ENCODE measurements at regions not wholly inside any gene's neighbourhood (a gene's known extent, or its start where the extent isn't known, plus 50 kb on each side); places are given as distances from the start of the nearest gene placed in this dataset.
"Not testable (repeated sequence)": the region's sequence is repeated elsewhere in the genome, so short reads cannot be mapped to it uniquely, and the experiment has no call there.

DNA sequence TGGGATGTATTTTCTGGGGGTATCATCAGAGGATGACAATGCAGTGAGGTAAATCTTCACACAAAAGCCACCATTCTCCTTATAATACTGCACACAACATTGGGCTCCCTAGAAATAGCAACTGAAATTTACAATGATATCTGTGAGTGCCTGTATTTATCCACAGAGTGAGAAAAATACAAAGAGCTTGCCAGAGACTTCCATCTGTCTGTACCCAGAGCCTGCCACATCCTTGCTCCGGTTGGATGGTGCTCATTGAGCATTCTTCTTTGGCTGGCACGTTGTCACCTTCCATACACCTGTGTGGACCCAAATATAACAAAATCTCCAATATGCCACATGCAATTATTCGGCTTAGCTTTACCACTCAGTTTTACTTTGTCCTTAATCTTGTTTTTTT lies 189.5 kb upstream of the UFM1 start:
- CTCF ChIA-PET = no interaction called here
- POLR2A ChIA-PET = no interaction called here

DNA sequence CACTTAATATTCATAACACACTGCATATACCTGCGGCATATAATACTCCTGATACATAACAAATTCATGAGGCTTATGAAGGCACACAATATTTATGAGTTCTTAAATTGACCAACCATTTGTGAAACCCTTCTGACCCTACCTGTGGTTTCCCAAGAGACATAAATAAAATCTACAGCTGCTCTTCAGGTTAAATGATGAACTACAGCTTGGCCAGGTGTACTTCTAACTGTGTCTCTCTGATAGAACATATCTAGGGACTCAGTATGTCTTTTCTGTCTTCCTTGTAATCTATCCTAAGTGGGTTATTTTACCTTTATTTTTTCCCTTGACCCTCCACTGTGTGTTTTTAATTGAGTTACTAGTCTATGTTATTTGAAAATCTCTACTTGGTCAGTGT lies 189.9 kb upstream of the UFM1 start:
- ChIA-PET POLR2A (no interaction called here), CTCF (no interaction called here)

DNA sequence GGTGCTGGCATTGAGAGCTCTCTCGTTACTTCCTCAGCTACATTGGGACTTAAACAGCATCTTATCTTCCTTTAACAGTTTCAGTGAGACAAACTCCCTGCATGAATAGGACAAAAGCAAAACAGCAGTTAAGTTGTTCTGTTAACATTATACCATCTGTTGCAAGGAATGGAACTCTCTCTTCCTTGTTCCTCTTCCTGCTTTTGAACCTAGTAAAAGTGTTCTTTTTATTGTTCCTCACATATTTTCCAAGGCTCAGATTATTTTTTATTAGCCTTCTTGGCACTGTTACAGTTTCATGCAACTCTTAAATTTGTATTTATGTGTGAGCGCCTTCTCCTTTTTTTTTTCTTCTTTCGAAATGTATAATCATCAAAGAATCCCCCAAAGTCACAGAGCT lies 202.6 kb upstream of the UFM1 start:
- ChIA-PET CTCF (no interaction called here), POLR2A (no interaction called here)

DNA sequence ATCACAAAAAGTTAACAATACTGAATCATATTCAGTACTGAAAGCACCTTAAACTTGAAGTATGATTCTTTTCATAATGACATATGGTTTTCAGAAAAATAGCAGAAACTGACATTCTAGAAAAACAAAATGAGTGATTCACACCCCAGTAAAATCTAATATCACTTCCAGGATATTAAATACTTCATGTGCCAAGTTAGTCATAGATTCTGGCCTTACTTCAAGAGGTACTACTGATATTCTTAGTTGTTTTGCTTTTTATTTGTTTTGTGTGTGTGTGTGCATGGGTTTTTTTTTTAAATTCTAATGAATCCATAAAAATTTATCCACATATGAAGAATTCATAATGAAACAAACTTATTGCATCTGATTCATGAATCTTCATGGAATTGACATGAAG lies 207.9 kb upstream of the UFM1 start:
- CTCF ChIA-PET = no interaction called here
- POLR2A ChIA-PET = no interaction called here

DNA sequence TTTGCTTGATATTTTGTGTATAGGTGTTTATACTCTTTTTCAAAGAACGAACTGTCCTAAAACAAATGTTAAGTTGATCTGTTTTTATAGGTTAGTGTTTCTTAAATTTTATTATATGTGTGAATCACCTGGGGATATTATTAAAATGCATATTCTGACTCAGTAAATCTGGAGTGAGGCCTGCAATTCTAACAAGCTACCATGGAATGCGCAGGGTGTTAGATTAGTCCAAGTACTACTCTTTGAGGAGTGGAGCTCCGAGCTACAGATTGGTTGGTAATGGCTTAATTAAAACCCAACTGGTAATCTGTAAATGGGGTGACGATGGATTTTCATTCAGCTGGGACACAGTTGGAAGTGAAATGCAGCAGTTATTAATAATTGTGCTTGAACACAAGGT lies 214.1 kb upstream of the UFM1 start:
- ChIA-PET POLR2A (no interaction called here), CTCF (no interaction called here)

DNA sequence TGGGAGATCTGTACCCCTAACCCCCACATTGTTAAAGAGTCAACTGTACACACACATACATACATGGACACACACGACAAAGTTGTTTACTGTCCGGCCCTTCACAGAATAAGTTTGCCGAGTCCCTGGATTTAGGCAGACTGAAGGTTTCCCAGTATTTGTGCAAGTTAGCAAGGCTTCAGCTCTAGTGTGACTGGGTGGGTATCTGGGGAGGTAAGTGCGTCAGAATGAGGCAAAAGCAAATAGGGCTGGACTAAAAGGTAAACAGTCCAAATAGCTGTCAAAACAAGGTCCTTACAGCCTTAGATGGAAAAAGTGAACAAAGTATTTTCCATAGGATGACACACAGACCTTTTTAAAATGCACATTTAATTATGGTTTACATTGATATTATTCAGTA lies 228.4 kb upstream of the UFM1 start:
- ChIA-PET POLR2A (no interaction called here), CTCF (no interaction called here)

DNA sequence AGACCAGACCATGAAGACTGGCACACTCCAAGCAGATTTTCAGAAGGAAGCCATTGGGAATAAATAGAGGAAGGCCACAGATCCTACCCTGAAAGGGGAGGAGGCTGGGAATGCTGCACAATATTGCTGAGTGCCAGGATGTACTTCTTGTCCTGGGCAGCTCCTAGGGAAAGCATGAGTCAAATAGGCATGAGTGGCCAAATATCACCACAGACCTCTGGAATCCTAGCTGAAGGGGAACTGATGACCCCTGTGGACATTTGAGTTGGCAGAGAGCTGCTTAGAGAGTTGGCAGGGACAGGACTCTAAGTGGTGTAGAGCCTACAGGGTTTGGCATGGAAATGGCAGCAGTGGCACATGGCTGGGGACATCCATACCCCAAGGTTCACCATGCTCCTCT lies 234.3 kb upstream of the TRPC4 start:
- POLR2A ChIA-PET = no interaction called here
- CTCF ChIA-PET = no interaction called here

DNA sequence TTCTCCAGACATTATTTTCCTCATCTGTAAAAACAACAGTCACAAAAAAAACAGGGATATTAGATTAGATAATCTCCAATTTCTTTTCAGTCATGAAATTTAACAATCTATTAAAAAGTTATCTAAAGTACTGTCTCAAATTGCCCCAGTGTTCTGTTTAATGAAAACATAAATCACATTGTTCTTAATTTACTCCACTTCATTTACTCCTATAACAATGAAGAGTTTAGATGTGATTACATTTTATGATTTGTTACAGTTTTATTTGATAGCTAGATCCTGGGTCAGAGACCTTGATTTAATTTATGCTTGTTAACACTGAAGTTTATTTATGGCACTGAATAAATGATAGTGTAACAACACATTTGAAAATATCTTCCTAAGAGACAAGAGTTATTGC lies 230.2 kb upstream of the TRPC4 start:
- CTCF ChIA-PET = no interaction called here
- POLR2A ChIA-PET = no interaction called here

DNA sequence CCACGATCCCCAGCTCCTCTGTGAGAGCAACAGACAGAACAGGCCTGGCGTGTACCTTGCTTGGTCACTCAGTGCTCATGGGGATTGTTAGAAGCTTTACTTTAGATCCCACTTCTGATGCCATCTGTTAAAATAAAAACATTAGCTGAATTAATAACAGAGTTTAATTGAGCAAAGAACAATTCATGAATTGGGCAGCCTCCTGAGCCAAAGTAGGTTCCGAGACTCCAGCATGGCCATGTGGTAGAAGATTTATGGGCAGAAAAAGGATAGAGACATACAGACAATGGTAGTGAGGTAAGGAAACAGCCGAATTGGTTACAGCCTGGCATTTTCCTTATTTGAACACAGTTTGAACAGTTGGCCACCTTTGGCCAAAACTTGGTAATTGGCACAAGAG lies 223.9 kb upstream of the TRPC4 start:
- ChIA-PET CTCF (interaction anchor here (0.5 kb wide), 1 partner anchor 619 kb away, joined by 4 read pairs; no protein-coding TSS in a partner anchor), POLR2A (no interaction called here)

DNA sequence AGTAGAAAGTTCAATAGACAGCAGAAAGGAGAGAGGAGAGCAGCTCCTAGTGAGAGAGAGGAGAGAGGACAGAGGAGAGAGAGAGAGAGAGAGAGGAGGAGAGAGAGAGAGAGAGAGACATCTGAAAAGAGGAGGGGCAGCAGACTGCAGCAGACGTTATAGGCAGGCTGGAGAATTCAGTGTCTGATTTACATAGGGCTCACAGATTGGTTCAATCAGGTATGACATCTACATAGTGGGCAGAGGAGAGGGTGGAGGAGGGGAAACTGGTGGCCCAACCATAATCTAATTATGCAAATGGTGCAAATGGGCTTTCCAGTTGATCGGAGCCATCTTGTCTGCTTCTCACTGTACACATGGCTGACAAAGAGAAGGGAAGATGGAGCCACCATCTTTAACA lies 221.3 kb upstream of the TRPC4 start:
- ChIA-PET POLR2A (no interaction called here), CTCF (interaction anchor here (0.7 kb wide), 1 partner anchor 68 kb away, joined by 3 read pairs; no protein-coding TSS in a partner anchor)

DNA sequence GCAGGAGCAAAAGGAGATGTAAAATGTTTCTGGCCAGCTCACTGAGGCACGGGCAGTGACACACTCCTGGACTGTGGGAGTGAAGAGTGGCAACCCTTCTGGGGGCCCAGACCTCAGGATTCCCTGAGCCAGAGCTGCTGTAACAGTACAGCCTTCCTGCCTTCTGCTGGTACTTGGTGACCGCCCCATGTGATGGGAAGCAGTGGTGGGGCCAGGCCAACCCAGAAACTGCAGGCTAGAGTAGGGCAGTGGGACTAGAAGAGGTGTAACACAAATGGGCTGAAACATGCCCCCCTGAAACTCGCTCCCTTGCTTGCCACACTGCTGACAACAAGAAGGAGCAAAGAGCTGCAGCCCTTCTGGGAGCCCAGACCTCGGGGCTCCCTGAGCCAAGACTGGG lies 217.1 kb upstream of the TRPC4 start:
- CTCF ChIA-PET = no interaction called here
- POLR2A ChIA-PET = no interaction called here

DNA sequence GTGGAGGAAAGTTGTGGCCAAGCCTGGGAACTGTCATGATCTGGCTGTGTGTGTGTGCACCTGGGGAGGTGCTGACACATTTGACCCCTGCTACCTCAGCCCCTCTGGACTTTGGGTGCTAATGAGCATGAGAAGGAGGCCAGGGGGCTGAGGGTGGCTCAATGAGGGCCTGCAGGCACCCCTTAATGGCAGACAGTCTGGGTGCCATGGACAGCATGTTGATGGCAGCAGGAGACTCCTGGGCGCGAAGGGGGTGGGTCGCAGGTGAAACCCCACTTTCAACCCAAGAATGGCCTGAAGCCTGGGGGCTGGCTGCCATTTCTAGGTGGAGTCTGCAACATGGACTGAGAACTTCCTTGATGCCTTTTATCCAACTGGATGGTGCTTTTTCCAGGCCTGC lies 216.4 kb upstream of the TRPC4 start:
- ChIA-PET POLR2A (no interaction called here), CTCF (no interaction called here)

DNA sequence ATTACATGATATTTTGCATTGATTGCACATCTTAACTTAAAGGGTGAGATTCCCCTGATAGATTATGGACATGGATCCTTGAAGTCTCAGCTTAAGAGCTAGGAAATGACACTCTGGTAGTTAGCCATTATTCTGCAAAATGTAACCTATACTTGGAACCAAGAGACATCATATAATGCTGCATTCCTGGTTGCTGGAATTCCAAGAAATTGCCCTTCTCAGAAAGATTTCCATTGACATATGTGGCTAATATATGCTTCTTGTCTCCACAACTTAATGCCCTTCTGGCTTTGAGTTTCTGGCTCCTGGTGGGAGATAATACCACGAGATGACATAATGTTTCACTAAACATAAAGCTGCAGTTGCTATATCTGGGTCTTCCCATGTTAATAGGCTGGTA lies 204.4 kb upstream of the TRPC4 start:
- CTCF ChIA-PET = no interaction called here
- POLR2A ChIA-PET = no interaction called here

DNA sequence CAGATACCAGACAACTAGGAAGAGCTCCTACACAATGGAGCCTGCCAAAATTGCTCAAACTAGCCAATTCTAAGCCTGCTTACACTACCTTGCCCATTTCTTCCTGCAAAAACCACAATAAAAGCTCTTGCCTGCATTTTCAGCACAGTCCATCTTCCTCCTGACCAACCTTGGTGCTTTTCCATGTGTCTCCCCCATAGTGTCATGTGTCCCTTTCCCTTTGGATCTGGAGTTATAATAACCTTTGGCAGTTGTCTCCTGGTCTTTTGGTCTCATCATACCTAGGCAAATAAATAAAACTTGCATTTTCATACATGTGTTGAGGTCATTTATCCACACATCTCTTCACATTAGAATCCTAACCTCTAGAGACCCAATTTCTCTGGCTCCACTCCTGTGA lies 203.1 kb upstream of the TRPC4 start:
- ChIA-PET CTCF (no interaction called here), POLR2A (no interaction called here)

DNA sequence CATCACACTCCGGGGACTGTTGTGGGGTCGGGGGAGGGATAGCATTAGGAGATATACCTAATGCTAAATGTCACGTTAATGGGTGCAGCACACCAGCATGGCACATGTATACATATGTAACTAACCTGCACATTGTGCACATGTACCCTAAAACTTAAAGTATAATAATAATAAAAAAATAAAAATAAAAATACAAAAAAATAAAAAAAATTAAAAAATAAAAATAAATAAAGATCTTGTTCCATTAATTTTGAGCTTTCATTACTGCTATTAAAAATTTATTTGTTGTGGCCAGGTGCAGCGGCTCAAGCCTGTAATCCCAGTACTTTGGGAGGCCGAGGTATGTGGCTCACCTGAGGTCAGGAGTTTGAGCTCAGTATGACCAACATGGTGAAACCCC lies 201.8 kb upstream of the TRPC4 start:
- CTCF ChIA-PET, POLR2A ChIA-PET: not testable (repeated sequence)

DNA sequence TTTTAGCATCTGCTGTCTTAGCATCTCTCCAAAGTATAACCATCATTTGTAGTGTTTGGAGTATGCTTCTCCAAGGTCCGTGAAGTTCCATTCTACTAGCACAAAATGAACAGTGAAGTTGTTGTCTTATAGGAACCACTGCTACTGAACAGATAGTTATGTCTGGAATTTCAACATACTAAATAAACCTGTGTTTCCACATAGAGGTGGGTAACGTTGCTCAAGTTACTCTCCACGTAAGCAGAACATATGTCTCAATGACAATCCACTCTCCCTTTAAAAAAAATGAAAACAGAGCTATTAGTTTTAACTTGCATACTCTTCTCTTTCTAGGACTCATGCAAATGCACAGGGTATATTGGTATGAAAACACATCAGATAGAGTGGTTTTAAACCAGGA lies 184.3 kb upstream of the TRPC4 start:
- ChIA-PET CTCF (no interaction called here), POLR2A (no interaction called here)

DNA sequence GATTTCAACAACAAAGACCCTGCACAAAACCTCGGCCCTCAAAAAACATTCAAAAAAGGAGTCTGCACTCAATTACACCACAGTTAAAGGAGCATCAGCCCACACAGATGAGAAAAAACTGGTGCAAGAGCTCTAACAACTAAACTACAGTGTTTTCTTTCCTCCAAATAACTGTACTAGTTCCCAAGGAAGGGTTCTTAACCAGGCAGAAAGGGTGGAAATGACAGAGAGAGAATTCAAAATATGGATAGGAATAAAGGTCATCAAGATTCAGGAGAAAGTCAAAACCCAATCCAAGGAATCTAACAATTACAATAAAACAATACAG lies 176.4 kb upstream of the TRPC4 start:
- ChIA-PET CTCF (no interaction called here), POLR2A (no interaction called here)

DNA sequence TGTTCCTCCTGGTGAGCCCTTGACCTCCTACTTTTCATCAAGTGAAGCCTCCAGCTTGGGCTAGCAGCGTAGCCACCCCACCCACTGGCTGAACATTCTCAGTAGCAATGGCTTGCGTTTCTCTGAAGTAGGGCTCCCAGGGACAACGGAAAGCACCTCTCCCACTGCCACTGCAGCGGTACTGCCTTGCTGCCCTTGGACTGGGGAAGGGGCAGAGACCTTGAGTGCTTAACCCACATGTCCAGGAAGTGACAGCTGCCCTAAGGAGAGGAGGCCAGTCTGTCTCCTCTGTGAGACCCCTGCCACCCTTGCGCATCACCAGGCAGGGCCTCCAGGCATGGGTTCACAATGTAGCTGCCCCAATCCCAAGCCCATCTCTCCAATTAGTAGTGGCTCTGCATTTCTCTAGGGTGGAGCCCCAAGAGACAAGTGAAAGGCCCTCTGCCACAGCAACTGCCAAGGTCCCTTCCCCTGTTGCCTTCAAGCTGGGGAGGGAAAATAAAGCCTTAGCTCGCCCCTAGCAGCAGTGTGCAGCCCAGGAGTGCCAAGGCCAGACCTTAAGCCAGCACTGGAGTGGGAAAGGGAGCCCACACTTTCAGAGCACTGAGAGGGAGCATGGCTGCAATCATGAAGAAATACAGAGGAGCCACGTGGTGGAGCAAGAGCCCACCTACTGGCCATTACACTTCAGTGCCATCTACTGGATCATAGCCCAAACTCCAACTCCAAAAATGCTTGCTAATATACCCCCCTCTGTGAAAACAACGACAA lies 175.9 kb upstream of the TRPC4 start:
- ChIA-PET CTCF (no interaction called here), POLR2A (no interaction called here)

DNA sequence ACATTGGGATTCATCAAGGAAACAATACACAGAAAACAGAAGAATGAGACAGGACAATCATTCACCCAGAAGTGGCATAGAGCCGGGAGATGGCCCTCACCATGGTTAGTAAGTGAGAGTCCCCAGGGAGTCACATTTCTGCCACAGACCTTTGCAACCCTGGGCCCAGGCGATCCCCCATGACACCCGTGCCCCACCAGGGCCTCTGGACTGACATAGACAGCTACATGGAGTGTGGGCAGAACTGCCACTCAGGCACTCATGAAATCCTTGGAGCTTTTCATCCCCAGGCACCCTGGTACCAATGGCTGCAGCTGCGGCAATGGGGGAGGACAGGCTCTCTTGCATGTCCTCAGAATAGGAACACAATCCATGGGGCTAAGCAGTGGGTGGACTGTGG lies 174.5 kb upstream of the TRPC4 start:
- ChIA-PET POLR2A (no interaction called here), CTCF (no interaction called here)

DNA sequence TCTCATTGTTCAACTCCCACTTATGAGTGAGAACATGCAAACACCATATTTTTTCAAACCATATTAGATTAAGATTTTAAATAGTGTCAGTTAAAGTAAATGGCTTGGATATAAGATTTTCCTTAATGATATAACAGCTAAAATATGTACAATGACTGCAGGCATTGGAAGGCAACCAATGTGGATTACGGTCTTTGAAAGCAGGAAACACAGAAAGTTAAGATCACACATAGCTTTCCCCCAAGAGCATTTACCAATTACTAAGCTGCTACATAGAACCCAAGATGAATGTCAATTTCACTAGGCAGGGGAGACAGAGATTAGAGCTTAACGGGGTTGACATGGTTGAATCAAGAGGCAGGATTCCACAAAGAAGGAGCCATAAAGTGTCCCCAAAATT lies 173.2 kb upstream of the TRPC4 start:
- ChIA-PET POLR2A (no interaction called here), CTCF (no interaction called here)

DNA sequence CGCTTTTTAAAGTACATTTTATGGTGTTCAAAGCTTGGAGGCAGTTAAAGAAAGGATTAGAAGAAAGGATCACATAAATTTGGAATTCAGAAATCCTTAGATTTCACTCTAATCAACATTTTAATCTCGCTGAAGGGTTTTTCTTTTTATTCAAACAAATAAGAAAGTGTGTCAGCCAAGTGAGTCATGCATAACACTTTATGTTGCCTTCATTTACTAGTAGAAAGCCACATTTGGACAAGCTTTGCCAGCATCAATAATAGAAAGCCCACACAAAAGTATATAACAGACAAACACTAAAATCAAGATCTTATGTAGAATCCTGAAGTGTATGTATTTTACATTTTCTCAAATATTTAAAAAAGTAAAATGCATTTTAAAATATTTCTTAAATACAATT lies 154.9 kb upstream of the TRPC4 start:
- POLR2A ChIA-PET = no interaction called here
- CTCF ChIA-PET = no interaction called here

DNA sequence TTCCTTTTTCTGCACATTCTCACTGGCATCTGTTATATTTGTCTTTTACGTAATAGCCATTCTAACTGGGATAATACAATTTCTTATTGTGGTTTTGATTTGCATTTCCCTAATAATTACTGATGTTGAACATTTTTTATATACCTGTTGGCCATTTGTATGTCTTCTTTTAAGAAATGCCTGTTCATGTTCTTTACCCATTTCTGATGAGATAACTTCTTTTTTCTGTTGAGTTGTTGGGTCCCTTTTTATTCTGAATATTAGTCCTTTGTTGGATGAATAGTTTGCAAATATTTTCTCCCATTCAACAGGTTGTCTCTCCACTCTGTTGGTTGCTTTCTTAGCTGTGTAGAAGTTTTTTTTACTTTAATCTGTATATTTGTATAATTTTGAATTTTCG lies 147.7 kb upstream of the TRPC4 start:
- ChIA-PET CTCF (no interaction called here), POLR2A (no interaction called here)

DNA sequence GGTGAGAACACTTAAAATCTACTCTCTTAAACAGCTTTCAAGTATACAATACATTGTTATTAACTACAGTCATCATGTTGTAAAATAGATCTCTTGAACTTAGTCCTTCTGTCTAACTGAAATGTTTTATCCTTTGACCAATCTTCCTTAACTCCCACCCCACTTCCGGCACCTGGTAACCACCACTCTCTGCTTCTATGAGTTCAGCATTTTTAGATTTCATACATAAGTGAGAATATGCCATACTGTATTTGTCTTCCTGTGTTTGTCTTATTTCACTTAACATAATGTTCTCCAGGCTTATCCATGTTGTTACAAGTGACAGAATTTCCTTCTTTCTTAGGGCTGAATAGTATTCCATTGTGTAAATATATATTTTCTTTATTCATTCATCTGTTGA lies 144.1 kb upstream of the TRPC4 start:
- ChIA-PET CTCF (no interaction called here), POLR2A (no interaction called here)

All from activated CD8-positive, alpha-beta memory T cell treated with anti-CD3 and anti-CD28 coated beads for 36 hours (primary cell).